ENCODE measurements at regions not wholly inside any gene's neighbourhood (a gene's known extent, or its start where the extent isn't known, plus 50 kb on each side); places are given as distances from the start of the nearest gene placed in this dataset.

- Histone ChIP-seq H3K36me3 (ENCODE audit: control insufficient read depth in 2 of 2, extremely low read depth in 1 of 2, insufficient read depth in 2 of 2, low read length in 2 of 2) (no peaks in the 10 kb centered on the region), H3K4me3 (ENCODE audit: control insufficient read depth in 2 of 3, extremely low read depth in 1 of 3, insufficient read depth in 2 of 3, low read depth in 1 of 3, low read length in 3 of 3) (no peak overlapping the region), H3K4me1 (ENCODE audit: control insufficient read depth, extremely low read depth, insufficient read depth, low read length) (no peaks in the 10 kb centered on the region), H3K4me2 (ENCODE audit: control insufficient read depth, extremely low read depth, insufficient read depth, low read depth, low read length) (no peak overlapping the region), H3K79me2 (ENCODE audit: control insufficient read depth, insufficient read depth, low read length) (no peaks in the 10 kb centered on the region), H3K9me3 (ENCODE audit: control insufficient read depth, low read depth, low read length) (peaks cover 1% of the 10 kb centered on the region), H3K9me1 (ENCODE audit: control insufficient read depth, extremely low read depth, insufficient read depth, low read length) (no peaks in the 10 kb centered on the region), H3K27ac (ENCODE audit: control insufficient read depth, insufficient read depth, low read length) (no peak overlapping the region), H3K27me3 (ENCODE audit: control insufficient read depth, extremely low read depth, insufficient read depth, low read length) (no peaks in the 10 kb centered on the region), H2AFZ (ENCODE audit: control insufficient read depth, low read length) (no peak overlapping the region), H4K20me1 (ENCODE audit: control insufficient read depth, extremely low read depth, insufficient read depth, low read length) (no peaks in the 10 kb centered on the region), H3K9ac (ENCODE audit: control insufficient read depth, extremely low read depth, insufficient read depth, low read length) (no peak overlapping the region)
- FAIRE-seq (no peak), DNase-seq (ENCODE audit: low read depth, low spot score) (no peak)
- TF ChIP-seq EZH2 (IDR thresholded peaks at IDR 0.05; ENCODE audit: low read length) (no peak), CTCF (optimal IDR thresholded peaks at IDR 0.05 in 1 of 3, IDR thresholded peaks at IDR 0.05 in 1 of 3, conservative IDR thresholded peaks at IDR 0.05 in 1 of 3; ENCODE audit: extremely low read depth in 1 of 3, insufficient read depth in 2 of 3, low read length in 3 of 3) (no peak)
- dilution Hi-C loops (cut with MboI; ENCODE audit: extremely low pct_ligation_motif_present, low sequenced_read_pairs), result no loop called here
These were observed 1374.3 kb upstream of the DDX18 start for GRCh38 chr2:116440104-116440653.

GRCh38 chr2:116442418-116442817 is 1372.1 kb upstream of the DDX18 start:
- no peak for FAIRE-seq
- no peak for DNase-seq (ENCODE audit: low read depth, low spot score)
- Histone ChIP-seq H3K9me3 (ENCODE audit: control insufficient read depth, low read depth, low read length) (peaks cover 1% of the 10 kb centered on the region), H3K9ac (ENCODE audit: control insufficient read depth, extremely low read depth, insufficient read depth, low read length) (no peak overlapping the region), H4K20me1 (ENCODE audit: control insufficient read depth, extremely low read depth, insufficient read depth, low read length) (no peaks in the 10 kb centered on the region), H3K4me3 (ENCODE audit: control insufficient read depth in 2 of 3, extremely low read depth in 1 of 3, insufficient read depth in 2 of 3, low read depth in 1 of 3, low read length in 3 of 3) (no peak overlapping the region), H3K4me2 (ENCODE audit: control insufficient read depth, extremely low read depth, insufficient read depth, low read depth, low read length) (no peak overlapping the region), H2AFZ (ENCODE audit: control insufficient read depth, low read length) (no peak overlapping the region), H3K36me3 (ENCODE audit: control insufficient read depth in 2 of 2, extremely low read depth in 1 of 2, insufficient read depth in 2 of 2, low read length in 2 of 2) (no peaks in the 10 kb centered on the region), H3K4me1 (ENCODE audit: control insufficient read depth, extremely low read depth, insufficient read depth, low read length) (no peaks in the 10 kb centered on the region), H3K27ac (ENCODE audit: control insufficient read depth, insufficient read depth, low read length) (no peak overlapping the region), H3K27me3 (ENCODE audit: control insufficient read depth, extremely low read depth, insufficient read depth, low read length) (no peaks in the 10 kb centered on the region), H3K79me2 (ENCODE audit: control insufficient read depth, insufficient read depth, low read length) (no peaks in the 10 kb centered on the region), H3K9me1 (ENCODE audit: control insufficient read depth, extremely low read depth, insufficient read depth, low read length) (no peaks in the 10 kb centered on the region)
- dilution Hi-C loops (cut with MboI; ENCODE audit: extremely low pct_ligation_motif_present, low sequenced_read_pairs), result no loop called here
- no peak for TF ChIP-seq CTCF (optimal IDR thresholded peaks at IDR 0.05 in 1 of 3, IDR thresholded peaks at IDR 0.05 in 1 of 3, conservative IDR thresholded peaks at IDR 0.05 in 1 of 3; ENCODE audit: extremely low read depth in 1 of 3, insufficient read depth in 2 of 3, low read length in 3 of 3)
- no peak for TF ChIP-seq EZH2 (IDR thresholded peaks at IDR 0.05; ENCODE audit: low read length)
